ENCODE measurements at regions not wholly inside any gene's neighbourhood (a gene's known extent, or its start where the extent isn't known, plus 50 kb on each side); places are given as distances from the start of the nearest gene placed in this dataset.

DNA sequence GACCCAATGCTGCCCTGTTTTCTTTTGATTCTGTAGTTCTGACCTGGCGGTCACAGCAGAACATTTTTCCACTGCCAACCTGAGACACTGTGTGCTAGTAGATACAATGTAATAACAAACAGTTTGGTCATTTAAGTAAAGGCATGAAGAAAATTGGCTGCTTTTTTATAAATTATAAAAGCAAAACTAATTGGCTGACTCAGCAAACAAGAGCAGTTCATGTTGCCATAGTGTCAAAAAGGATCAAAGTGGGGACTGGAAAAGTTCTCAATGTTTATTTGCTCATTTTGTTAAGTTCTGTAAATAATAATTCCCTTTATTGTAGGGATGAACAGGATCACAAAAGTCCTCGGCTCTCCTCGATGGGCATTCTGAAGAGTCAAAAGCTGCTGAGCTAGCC is 599.5 kb downstream of the PKHD1 start:
- Histone ChIP-seq H3K36me3 (ENCODE audit: insufficient read depth, low read length) (no peaks in the 10 kb centered on the region), H3K9me3 (ENCODE audit: low read depth, low read length) (no peaks in the 10 kb centered on the region), H2AFZ (ENCODE audit: low read length) (no peak overlapping the region), H3K4me1 (ENCODE audit: insufficient read depth, low read length) (no peaks in the 10 kb centered on the region), H4K20me1 (ENCODE audit: insufficient read depth, low read length) (no peaks in the 10 kb centered on the region), H3K4me2 (ENCODE audit: insufficient read depth, low read length) (no peak overlapping the region), H3K4me3 (ENCODE audit: insufficient read depth, low read length) (no peak overlapping the region), H3K27me3 (ENCODE audit: insufficient read depth, low read length) (no peaks in the 10 kb centered on the region), H3K27ac (ENCODE audit: low read depth, low read length) (no peak overlapping the region), H3K79me2 (ENCODE audit: insufficient read depth, low read length) (no peaks in the 10 kb centered on the region)
- TF ChIP-seq, protein P1, sequence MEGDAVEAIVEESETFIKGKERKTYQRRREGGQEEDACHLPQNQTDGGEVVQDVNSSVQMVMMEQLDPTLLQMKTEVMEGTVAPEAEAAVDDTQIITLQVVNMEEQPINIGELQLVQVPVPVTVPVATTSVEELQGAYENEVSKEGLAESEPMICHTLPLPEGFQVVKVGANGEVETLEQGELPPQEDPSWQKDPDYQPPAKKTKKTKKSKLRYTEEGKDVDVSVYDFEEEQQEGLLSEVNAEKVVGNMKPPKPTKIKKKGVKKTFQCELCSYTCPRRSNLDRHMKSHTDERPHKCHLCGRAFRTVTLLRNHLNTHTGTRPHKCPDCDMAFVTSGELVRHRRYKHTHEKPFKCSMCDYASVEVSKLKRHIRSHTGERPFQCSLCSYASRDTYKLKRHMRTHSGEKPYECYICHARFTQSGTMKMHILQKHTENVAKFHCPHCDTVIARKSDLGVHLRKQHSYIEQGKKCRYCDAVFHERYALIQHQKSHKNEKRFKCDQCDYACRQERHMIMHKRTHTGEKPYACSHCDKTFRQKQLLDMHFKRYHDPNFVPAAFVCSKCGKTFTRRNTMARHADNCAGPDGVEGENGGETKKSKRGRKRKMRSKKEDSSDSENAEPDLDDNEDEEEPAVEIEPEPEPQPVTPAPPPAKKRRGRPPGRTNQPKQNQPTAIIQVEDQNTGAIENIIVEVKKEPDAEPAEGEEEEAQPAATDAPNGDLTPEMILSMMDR (IDR thresholded peaks at IDR 0.05; ENCODE audit: extremely low read depth, low read depth, low read length): no peak
- no peak for DNase-seq (ENCODE audit: insufficient read length, low spot score, missing footprints)

DNA sequence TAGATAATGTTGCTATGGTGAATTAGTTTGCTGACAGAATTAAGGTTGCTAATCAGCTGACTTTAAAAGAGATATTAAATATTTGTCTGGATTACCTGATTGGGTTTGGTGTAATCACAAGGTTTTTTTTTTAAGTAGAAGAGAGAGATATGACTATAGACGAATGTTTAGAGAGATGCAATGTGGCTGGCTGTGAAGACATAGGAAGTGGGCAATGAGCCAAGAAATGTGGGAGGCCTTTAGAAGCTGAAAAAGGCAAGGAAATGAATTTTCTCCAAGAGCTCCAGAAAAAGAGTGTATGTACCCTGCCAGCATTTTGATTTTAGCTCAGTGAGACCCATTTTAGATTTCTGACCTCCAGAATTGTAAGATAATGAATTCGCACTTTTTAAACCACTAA is 598.3 kb downstream of the PKHD1 start:
- Histone ChIP-seq H3K4me1 (ENCODE audit: insufficient read depth, low read length) (no peaks in the 10 kb centered on the region), H3K27me3 (ENCODE audit: insufficient read depth, low read length) (no peaks in the 10 kb centered on the region), H4K20me1 (ENCODE audit: insufficient read depth, low read length) (no peaks in the 10 kb centered on the region), H3K79me2 (ENCODE audit: insufficient read depth, low read length) (no peaks in the 10 kb centered on the region), H3K4me3 (ENCODE audit: insufficient read depth, low read length) (no peak overlapping the region), H3K27ac (ENCODE audit: low read depth, low read length) (no peak overlapping the region), H3K4me2 (ENCODE audit: insufficient read depth, low read length) (no peak overlapping the region), H2AFZ (ENCODE audit: low read length) (no peak overlapping the region), H3K9me3 (ENCODE audit: low read depth, low read length) (no peaks in the 10 kb centered on the region), H3K36me3 (ENCODE audit: insufficient read depth, low read length) (no peaks in the 10 kb centered on the region)
- no peak for DNase-seq (ENCODE audit: insufficient read length, low spot score, missing footprints)
- TF ChIP-seq, protein P1 (IDR thresholded peaks at IDR 0.05; ENCODE audit: extremely low read depth, low read depth, low read length): no peak

DNA sequence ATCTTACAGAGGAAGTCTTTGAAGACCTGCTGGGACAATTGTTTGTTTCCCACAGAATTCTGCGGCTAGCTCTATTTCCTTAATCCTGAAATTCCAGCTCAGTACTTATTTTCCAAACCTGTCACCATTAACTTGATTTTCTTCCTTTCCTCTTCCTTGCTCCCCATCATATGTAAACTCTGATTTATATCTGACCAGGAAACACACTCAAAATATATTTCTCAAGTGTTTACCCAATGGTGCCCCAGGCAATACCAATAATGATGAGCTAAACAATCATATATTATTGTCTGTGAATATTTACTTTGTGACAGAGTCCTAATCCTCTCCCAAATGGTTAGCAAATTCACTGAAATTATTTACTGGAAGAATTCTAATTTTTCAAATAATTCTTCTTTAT is 597.3 kb downstream of the PKHD1 start:
- H2AFZ ChIP-seq (ENCODE audit: low read length): no peak overlapping the region
- no peaks in the 10 kb centered on the region for H3K36me3 ChIP-seq (ENCODE audit: insufficient read depth, low read length)
- H3K9me3 ChIP-seq (ENCODE audit: low read depth, low read length): no peaks in the 10 kb centered on the region
- no peak overlapping the region for H3K4me3 ChIP-seq (ENCODE audit: insufficient read depth, low read length)
- no peaks in the 10 kb centered on the region for H3K27me3 ChIP-seq (ENCODE audit: insufficient read depth, low read length)
- no peak overlapping the region for H3K27ac ChIP-seq (ENCODE audit: low read depth, low read length)
- no peaks in the 10 kb centered on the region for H3K4me1 ChIP-seq (ENCODE audit: insufficient read depth, low read length)
- no peaks in the 10 kb centered on the region for H3K79me2 ChIP-seq (ENCODE audit: insufficient read depth, low read length)
- no peak overlapping the region for H3K4me2 ChIP-seq (ENCODE audit: insufficient read depth, low read length)
- no peak for DNase-seq (ENCODE audit: insufficient read length, low spot score, missing footprints)
- no peaks in the 10 kb centered on the region for H4K20me1 ChIP-seq (ENCODE audit: insufficient read depth, low read length)
- TF ChIP-seq, protein P1 (IDR thresholded peaks at IDR 0.05; ENCODE audit: extremely low read depth, low read depth, low read length): no peak

DNA sequence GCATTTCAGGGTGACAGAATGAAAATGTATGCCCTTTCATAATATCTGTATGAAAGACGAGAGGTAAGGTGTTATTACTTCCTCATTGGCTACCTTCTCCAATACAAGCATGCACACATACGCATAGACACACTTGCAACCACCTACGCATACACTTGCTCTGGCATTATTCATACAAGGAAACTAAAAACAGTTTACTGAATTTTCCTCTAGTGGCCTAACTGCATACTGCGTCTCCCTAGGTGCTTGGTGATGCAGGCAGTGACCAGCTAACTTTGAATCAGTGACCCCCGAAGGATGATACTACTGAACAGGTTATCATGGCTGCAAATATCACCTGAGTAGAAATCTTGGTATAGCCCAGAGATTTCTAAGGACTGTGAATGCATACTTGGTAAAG is 593.1 kb downstream of the PKHD1 start:
- Histone ChIP-seq H3K27me3 (ENCODE audit: insufficient read depth, low read length) (no peaks in the 10 kb centered on the region), H2AFZ (ENCODE audit: low read length) (no peak overlapping the region), H4K20me1 (ENCODE audit: insufficient read depth, low read length) (no peaks in the 10 kb centered on the region), H3K4me3 (ENCODE audit: insufficient read depth, low read length) (no peak overlapping the region), H3K4me1 (ENCODE audit: insufficient read depth, low read length) (no peaks in the 10 kb centered on the region), H3K36me3 (ENCODE audit: insufficient read depth, low read length) (no peaks in the 10 kb centered on the region), H3K9me3 (ENCODE audit: low read depth, low read length) (no peaks in the 10 kb centered on the region), H3K27ac (ENCODE audit: low read depth, low read length) (no peak overlapping the region), H3K4me2 (ENCODE audit: insufficient read depth, low read length) (no peak overlapping the region), H3K79me2 (ENCODE audit: insufficient read depth, low read length) (no peaks in the 10 kb centered on the region)
- TF ChIP-seq, protein P1 (IDR thresholded peaks at IDR 0.05; ENCODE audit: extremely low read depth, low read depth, low read length): no peak
- DNase-seq (ENCODE audit: insufficient read length, low spot score, missing footprints): no peak

Measured in osteoblast (primary cell).